ENCODE measurements at regions not wholly inside any gene's neighbourhood (a gene's known extent, or its start where the extent isn't known, plus 50 kb on each side); places are given as distances from the start of the nearest gene placed in this dataset.
"Not testable (repeated sequence)": the region's sequence is repeated elsewhere in the genome, so short reads cannot be mapped to it uniquely, and the experiment has no call there.

GRCh38 chr5:1596462-1597092 is 72.8 kb upstream of the LPCAT1 start:
- DNase-seq, result not testable (repeated sequence)

- peak in 56 of 58 donors; percentile 27 to 90 (median 66) for DNase-seq
Measured at GRCh38 chr5:1594357-1595106, 70.8 kb upstream of the LPCAT1 start.

GRCh38 chr5:1593903-1594356 is 70.2 kb upstream of the LPCAT1 start:
- DNase-seq, result peak in 1 of 58 donors; percentile 54

- DNase-seq, result not testable (repeated sequence)
Measured at GRCh38 chr5:1588071-1588694, 64.4 kb upstream of the LPCAT1 start.

GRCh38 chr5:1583081-1583875 is 59.5 kb upstream of the LPCAT1 start:
- DNase-seq, result not testable (repeated sequence)

- not testable (repeated sequence) for DNase-seq
Measured at GRCh38 chr5:1579389-1579788, 55.6 kb upstream of the LPCAT1 start.

GRCh38 chr5:1576851-1577250 is 53.1 kb upstream of the LPCAT1 start:
- DNase-seq, result not testable (repeated sequence)

GRCh38 chr5:1575991-1576714 is 52.4 kb upstream of the LPCAT1 start:
- DNase-seq, result not testable (repeated sequence)

GRCh38 chr5:1575491-1575890 is 51.7 kb upstream of the LPCAT1 start:
- DNase-seq, result not testable (repeated sequence)

- not testable (repeated sequence) for DNase-seq
Measured at GRCh38 chr5:1574023-1574318, 50.2 kb upstream of the LPCAT1 start.

- not testable (repeated sequence) for DNase-seq
Measured at GRCh38 chr5:1573217-1574022, 49.7 kb upstream of the LPCAT1 start.

Data from anterior cingulate cortex (tissue), 58 donors.